Posterior vena cava (tissue), 2 donors: ENCODE measurements at regions not wholly inside any gene's neighbourhood (a gene's known extent, or its start where the extent isn't known, plus 50 kb on each side); places are given as distances from the start of the nearest gene placed in this dataset.

ENCODE experiments used
- DNase-seq: peaks from one replicate; pipeline ENCODE4 v3.0.0-alpha.2; 2020; ENCODE audit warnings: low spot score
- intact Hi-C, 2 donors: fragments of 100-400 bp; cut with DNase I; formaldehyde crosslinking; loops; one replicate each; pipeline versions ENCODE4 v1.14.1 to v1.14.2; 2022 to 2023
- donor health status: DM: yes; HTN: yes; CAD: no.
- donor health status: DM: yes; HTN: yes; CAD: no.

DNA sequence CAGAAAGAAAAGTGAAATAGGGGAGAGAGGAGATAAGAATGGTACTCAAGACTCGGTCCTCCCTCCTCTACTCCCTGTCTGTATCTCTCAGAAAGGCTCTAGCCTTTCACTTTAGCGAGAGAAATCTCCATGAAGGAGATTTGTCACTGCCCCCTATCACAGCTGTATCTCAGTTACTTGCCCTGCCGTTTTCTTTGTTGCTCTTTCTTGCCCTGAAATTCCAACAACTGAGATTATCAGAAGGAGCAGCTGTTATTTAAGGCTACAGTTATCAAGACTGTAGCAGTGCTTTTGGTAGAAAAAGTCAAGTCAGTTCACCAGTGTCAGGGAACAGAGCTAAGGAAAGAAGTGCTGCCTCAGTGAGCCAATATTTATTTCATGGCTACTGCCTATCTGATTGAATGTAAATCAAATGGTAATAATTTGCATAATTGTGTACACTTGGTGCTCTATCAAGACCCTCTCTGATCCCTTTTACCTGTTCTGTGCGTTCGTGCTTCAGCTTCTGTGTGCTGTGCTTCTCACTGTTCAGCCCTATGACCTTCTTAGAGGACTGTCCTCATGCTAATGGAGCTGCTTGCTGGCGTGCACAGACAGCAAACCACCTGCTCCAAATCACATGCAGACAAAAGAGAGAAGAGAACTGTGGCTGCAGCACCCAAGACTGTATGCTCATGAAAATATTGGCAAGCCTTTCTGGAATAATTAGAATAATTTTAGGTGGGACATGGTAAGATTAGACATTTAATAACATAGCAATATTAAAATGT is 180.2 kb upstream of the FAM3C start:
- intact Hi-C loops: no loop called here
- DNase-seq: no peak

DNA sequence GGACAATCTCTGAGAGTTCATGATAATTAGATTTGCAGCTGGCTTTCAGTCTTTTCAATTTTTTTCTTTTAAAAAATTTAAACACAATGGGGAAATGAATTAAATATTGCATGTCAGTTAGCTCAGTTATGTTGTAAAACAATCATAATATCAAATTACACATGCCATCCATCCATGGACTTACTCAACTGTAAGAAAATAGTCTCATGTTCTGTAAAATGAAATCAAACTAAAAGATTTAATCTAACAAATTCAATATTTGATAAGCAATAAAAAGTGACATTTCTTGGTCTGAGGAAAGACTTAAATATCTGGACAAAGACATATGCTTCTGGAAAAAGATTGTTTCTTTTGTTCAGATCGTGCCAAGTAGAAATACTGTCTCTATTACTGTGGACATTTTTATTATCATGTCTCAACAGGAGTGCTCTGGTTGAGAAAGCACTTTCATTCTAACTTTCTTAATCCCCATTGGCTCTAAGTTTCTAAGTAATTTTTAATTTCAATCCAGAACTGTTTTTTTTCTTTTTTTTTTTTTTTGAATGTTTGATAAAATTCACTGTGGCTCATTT is 179.2 kb upstream of the FAM3C start:
- intact Hi-C loops: no loop called here
- DNase-seq: no peak

DNA sequence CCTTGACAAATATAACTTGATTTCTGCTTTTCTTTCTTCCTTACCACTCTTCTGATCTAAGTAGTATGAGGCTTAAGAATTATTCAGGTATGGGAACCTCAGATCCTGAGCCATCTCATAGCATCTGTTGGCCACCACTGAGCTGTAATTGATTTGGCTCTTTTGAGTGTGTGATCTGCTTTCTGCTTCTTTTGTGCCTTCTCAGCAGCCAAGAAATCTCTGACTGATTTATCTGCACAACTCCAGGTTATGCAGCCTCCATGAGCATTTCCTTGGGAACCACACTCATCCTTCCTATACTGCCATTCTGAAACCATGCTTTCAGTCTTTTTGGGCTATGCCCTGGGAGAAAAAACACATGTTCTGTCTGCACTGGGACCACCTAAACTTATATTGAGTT is 178.0 kb upstream of the FAM3C start:
- DNase-seq: no peak
- intact Hi-C loops: no loop called here

DNA sequence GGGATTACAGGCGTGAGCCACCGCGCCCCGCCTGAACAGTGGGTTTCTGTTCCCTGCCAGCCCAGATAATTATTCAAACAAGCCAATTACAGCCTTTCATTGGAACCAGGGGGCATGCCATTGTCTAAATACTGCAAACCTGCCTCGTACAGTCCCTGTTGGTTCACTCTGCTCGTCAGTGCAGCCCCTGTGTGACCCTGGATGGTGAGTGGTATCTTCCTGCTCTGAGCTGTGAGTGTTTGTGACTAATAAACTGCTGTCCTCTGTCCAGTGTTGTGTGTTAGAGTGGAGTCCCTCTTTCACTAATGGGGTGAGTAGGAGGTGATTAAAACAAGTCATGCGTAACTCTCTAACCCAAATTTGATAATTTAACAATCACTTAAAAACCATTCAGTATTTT is 176.5 kb upstream of the FAM3C start:
- DNase-seq: no peak
- intact Hi-C loops: no loop called here

DNA sequence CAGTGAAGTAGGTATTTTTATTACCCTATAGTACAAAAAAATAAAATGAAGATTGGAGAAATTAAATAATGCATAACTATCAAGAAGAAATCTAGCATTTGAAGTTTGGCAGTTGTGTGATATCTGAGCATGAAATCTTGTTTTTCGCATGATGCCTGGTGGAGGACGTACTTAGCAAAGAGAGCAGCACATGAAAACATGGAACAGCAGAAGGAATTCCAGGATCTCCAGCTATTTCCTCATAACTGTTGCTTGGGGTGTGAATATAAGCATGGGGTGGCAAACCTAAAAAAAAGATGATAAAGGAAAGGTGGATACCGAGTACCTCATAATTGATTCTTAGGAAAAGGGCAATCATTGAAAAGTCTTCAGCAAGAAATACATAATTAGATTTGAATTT is 174.3 kb upstream of the FAM3C start:
- intact Hi-C loops: no loop called here
- DNase-seq: no peak

DNA sequence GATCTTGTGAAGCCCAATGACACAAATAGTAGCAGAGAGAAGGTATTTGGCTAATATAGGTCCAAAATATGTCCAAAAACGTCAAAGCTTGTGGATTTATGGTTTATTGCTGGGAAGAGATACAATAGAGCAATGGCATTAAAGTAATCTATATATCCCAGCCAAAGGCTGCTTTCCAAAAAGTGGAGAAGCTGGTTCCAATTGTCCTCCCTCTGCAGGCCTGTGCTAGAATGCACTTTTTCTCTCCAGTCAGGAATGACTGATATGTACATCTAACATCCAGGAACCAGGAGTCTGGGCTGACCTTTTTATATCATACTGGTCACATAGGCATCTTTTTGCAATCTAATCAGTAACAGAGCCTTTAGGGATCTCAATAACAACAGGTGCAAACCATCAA is 167.1 kb upstream of the FAM3C start:
- DNase-seq: no peak
- intact Hi-C loops: no loop called here

DNA sequence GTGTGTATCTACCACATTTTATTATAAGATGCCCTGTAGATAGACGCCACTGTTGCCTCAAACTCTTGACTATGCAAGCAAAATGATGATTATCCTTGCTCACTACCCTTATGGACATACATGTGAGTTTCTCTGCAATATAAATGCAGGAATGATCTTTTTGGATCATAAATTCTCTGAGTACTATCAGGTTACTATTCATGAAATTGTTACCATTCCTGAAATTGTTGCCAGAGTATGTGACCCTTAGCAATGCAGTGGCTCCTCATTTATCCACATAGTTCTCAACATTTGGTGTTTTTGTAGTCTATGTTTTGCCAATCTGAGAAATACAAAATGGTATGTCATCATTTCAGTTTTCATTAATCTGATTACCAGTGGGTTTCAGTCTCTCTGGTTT is 166.2 kb upstream of the FAM3C start:
- intact Hi-C loops: no loop called here
- DNase-seq: no peak

DNA sequence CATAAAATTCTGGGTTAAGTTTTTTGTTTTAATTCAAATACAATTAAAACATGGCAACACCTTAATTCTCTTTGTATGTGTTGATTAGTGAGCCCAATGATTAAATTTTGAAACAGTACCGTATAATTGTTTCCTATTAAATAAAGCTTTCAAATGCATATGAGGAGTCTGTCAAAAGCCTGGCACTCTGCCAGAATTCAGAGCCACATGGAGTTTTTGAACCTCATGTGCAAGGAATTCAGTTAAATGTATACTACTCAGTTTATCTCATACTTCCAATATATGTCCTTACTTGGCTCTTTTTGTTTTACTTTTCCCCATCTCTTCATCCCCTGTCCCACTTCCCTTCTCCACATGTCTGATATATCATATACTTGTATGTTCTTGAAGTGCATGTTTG is 165.6 kb upstream of the FAM3C start:
- intact Hi-C loops: no loop called here
- no peak for DNase-seq

DNA sequence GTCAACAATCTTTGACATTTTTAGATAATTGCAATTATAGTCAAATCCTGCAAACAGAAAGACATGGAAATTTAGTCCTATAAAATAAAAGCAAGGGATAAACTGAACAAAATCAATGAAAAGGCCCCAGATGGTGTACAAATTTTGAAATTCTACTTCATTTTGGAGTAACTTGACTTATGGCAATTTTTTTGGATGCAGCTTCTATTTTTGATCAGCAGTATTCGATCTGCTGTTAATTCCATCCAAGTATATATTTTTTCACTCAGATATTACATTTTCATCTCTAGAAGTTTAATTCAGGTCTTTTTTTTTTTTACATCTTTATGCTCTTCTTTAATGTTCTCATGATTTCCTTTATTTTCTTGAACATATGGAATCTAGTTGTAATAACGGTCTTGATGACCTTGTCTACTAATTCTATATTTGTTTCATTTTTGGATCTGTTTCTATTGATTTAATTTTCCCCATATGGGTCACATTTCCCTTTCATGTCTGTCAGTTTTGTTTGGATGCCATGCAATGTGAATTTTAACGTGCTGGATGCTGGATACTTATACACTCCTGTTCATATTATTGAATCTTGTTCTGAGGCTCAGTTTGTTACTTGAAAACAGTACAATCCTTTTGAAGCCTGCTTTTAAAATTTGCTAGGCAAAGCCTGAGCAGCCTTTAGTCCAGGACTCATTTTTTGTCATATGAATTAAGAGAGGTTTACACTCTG is 164.3 kb upstream of the FAM3C start:
- no peak for DNase-seq
- intact Hi-C loops: no loop called here

DNA sequence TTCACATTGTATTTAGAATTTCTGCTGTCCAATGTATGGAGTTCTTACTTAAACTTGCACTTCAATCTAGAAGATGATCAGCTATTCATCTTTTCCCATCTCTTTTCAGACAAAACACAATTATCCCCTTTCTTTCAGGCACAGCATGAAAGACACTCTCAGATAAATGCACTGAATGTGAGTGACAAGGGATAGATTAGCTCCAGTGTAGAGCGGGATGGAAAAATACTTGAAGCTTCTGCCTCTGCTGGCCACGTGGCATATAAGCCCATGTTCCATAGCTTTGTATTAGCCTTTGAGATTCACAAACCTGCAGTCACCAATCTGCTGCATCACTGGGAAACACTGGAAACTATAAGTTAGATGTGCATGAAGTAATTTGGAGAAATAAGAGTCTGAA is 162.2 kb upstream of the FAM3C start:
- intact Hi-C loops: no loop called here
- no peak for DNase-seq

DNA sequence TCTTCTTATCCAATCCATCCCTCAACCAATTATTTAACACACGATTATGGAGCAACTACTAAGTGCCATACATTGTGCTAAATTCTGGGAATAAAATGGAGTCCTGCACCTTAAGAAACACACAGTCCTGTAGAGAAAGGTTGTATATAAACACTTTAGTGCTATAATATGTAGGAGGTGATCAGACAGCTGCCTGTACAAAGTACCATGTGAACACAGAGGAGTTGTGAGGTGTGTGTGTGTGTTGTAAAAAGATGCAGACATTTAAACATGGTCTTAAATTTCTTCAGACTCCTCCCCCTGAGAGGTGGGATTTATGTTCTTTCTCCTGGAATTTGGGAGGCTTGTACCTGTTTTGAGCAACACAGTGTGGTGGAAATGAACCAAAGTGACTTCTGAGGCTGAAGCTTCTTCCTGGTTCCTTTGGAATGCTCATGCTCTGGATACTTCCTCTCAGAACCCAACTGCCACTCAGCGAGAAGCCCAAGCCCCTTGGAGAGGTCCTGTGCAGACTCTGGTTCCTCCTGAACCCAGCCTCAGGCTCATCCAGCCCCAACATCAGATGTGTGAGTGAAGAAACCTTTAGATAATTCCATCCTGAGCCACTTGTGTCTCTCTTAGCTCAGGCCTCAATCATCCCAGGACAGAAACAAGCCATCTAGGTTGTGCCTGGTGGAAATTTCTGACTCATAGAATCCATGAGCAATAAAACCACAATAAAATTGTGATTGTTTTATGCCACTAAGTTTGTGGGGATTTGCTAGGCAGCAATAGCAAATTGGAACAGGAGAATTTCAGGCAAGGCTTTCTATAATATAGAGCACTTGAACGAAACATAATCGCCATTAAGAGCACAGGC is 161.2 kb upstream of the FAM3C start:
- intact Hi-C loops: no loop called here
- DNase-seq: no peak

DNA sequence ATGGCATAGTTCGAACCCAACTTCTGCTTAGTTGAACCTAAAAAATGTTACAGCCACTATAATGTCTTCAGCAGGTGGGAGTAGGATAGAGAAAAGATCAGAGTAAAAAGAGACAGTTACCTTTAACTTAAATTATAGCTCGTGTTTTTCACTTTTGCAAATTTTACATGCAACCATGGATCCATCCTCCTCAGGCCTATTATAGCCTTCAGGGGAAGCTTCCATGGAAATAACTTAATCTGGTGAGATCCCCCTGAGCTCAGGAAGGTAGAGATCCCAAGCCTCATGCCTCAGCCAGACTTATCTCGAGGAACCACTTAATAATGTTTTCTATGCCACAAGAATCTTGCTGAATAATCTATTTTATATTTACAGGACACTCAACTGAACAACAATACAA is 159.4 kb upstream of the FAM3C start:
- intact Hi-C loops: no loop called here
- no peak for DNase-seq

DNA sequence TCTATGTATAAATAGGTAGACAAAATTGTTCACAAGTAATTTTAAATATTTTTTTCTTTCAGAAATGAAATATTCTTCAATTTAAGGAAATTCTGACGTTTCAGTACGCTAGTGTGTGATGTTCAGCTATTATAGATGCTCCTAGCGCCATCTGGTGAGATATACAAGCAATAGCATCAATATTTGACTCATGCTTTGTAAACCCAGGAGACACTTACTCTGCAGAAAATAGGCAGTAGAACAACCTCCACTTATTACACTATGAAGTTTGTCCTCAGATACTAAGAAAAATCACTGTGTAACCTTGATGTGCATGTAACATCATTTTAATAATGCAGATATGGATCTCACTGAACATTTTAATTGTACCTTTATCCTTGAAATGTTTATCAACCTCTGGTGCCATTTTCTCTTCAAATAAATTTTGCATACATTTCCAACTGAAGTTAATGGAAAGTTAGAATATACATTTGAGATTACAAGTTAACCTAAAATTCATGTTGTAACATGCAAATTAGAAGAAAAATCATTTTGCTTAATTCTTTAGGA is 151.5 kb upstream of the FAM3C start:
- DNase-seq: no peak
- intact Hi-C loops: loop anchor here (2.0 kb wide), 2 partner anchors 179 to 187 kb away; no protein-coding TSS in a partner anchor

DNA sequence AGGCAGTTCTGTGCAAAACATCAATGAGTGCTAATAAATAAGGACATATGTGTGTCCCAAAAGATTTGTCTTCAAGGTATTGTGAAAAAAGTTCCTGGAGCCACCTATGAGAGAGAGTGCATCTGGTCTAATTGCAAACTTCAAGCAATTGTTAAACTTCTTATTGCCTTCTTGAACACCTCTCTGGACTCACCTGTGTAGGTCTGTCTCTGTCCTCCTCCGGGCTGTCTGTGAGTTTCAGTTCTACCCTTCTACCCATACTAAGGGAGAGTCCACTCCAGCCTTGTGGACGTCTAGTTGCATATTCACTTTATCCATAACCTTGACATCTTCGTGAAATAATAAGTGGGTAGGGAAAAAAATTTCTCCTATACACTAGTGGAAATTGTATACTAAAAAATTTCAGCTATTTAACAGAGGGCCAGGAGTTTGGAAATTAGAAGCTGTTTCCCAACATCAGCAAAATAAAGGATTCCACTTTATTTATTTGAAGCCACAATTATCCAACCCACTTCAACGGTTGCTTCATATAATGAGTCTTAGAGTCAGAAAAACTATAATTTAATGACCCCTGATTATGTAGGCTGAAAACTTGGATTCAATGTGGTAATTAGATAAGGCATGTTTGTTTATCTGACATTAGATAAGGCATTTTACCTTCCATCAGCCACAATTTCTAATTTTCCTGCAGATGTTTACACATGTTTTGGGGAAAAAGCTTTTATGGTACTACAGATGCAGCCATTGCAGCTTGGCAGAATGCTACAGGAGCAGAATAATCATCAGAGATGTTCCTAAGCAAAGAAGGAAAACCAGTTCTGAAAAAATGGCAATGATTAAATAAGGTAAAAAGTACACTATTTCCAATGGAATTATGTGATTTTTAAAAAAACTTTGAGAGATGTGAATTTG is 150.8 kb upstream of the FAM3C start:
- DNase-seq: no peak
- intact Hi-C loops: loop anchor here (2.0 kb wide), 2 partner anchors 178 to 186 kb away; no protein-coding TSS in a partner anchor

DNA sequence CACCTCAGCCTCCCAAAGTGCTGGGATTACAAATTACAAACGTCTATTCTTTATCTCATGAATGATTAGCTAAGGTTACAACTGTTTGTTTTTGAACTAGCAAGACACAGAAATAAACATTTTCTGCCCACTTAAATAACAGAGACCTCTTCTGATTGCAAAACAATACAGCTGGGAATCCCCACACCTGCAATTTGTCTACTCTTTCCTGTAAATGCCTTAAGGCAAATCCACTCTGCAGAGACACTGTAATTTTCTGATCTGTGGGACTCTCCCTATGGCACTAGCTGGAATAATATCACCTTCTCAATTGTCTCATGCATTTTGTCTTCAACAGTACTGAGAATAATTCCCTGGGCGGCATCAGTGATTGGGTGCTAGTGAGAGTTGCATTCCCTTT is 149.3 kb upstream of the FAM3C start:
- intact Hi-C loops: no loop called here
- DNase-seq: no peak

DNA sequence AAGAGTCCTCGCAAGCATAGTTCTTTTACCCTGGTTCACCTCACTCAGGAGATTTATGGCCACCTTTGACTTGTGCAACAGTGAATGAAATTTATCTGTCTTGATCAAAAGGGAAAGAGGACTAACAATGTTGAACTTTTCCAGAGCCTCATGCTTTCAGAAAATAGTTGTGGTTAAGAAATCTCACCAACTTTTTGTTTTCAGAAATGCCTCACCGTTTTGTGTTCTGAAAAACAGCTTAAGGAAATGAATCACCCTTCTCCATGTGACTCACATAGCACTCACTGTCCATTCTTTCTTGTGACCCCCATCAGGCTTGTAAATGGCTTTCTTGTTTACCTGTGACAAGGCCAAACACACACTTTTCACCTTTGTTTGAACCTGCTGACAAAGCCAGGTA is 148.6 kb upstream of the FAM3C start:
- DNase-seq: no peak
- intact Hi-C loops: no loop called here

DNA sequence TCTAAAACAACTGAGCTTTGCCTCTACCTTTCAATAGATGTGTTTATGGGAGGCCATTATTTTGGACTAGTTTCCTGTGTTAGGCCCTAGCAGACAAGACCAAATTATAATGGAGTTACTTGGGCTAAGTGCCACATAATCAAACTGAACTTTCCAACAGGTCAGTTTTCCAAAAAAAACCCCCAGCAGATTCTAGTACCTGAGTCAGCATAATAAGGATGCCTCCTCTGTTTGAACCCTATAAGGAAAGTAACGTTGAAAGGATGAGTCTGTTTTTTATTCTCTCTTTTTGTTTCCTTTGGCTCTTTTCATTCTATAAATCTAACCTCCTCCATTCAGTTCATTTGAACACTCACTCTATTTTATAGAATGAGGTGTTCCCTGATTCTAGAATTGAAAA is 148.1 kb upstream of the FAM3C start:
- intact Hi-C loops: no loop called here

DNA sequence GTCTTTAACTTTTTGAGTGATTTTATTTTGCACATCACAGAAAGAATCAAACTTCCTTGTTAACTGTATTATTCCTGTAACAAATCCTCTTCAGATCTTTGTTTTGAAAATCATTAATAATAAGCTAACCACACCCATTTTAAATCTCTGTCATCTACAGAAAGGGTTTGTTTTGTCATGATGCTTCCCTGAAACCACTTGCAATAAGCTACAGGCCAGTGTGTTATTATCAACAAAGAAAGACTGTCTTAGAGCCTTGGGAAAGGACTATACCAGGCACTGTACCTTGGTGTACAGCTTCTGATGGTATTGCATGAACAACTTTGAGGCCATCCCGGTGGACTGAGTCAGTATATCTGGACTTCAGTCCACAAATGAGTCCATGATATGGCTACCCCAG is 145.3 kb upstream of the FAM3C start:
- intact Hi-C loops: no loop called here
- DNase-seq: no peak

More for the DNA sequence above, 148.1 kb upstream of the FAM3C start:
- DNase-seq: no peak

DNA sequence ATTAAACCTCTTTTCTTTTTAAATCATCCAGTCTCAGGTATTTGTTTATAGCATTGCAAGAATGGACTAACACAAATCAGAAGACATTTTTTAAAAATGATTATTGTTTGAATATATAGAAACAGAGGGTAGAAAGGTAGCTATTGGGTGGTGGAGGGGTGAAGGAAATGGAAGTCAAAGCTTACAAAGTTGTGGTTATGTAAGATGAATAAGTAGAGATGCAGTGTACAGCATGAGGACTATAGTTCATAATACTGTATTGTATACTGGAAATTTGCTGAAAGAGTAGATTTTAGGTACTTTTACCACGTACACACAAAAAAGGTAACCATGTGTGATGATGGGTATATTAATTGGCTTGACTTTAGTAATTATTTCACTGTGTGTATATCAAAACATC is 144.0 kb upstream of the FAM3C start:
- DNase-seq: no peak
- intact Hi-C loops: no loop called here
